Brain microvascular endothelial cell (primary cell): ENCODE measurements at regions not wholly inside any gene's neighbourhood (a gene's known extent, or its start where the extent isn't known, plus 50 kb on each side); places are given as distances from the start of the nearest gene placed in this dataset.
A peak's percentile ranks its signal among the peaks of the same experiment; 100 is the strongest.

Experiments used
- DNase-seq: peaks from one replicate; pipeline ENCODE4 v3.0.0-alpha.2; 2020
- H3K27ac ChIP-seq: fragments of 250-450 bp; sonication (Bioruptor Pico); 2 replicates; pipeline ENCODE4 v1.5.1; 2020; ENCODE audit warnings: mild to moderate bottlenecking, moderate library complexity
- H3K27me3 ChIP-seq: fragments of 250-450 bp; sonication (Bioruptor Pico); replicated peaks from 2 replicates; pipeline ENCODE4 v1.5.1; 2020; ENCODE audit warnings: mild to moderate bottlenecking
- H3K36me3 ChIP-seq: fragments of 250-450 bp; sonication (Bioruptor Pico); replicated peaks from 2 replicates; pipeline ENCODE4 v1.5.1; 2020; ENCODE audit warnings: mild to moderate bottlenecking
- H3K4me3 ChIP-seq: 2 replicates; pipeline ENCODE4 v1.5.1; 2011; ENCODE audit warnings: low read depth, mild to moderate bottlenecking, control low read depth, low read length, moderate library complexity
- in situ Hi-C: cut with HindIII; loops from 2 replicates; pipeline ENCODE4 v1.10.0; 2017; ENCODE audit warnings: low sequenced_read_pairs, low pct_ligation_motif_present
- TF ChIP-seq, protein P1 (sequence below): IDR thresholded peaks from 2 replicates; pipeline ENCODE4 v1.5.1; 2011; ENCODE audit warnings: low read depth, mild to moderate bottlenecking, moderate library complexity, low read length, control low read depth, inconsistent platforms; ENCODE audit errors: missing control alignments

DNA sequence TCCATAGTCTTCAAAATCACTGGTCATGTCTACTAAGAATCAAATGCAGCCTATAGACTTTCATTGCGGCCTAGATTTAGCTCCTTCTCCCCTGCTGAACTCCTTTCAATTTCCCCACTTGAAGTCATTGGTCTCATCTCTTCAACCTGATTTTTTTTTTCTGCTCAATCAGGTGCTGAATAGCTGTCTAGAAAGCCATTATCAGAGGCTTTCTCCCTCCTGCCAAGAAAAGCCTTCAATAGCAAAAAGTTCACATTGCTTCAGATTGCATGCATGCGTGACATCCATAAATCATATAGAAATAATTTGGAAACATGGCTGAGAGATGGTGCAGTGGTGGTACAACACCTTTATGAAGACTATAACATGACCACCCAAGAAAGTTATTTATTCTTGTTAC, 316.2 kb downstream of the PLK2 start:
- TF ChIP-seq, protein P1, sequence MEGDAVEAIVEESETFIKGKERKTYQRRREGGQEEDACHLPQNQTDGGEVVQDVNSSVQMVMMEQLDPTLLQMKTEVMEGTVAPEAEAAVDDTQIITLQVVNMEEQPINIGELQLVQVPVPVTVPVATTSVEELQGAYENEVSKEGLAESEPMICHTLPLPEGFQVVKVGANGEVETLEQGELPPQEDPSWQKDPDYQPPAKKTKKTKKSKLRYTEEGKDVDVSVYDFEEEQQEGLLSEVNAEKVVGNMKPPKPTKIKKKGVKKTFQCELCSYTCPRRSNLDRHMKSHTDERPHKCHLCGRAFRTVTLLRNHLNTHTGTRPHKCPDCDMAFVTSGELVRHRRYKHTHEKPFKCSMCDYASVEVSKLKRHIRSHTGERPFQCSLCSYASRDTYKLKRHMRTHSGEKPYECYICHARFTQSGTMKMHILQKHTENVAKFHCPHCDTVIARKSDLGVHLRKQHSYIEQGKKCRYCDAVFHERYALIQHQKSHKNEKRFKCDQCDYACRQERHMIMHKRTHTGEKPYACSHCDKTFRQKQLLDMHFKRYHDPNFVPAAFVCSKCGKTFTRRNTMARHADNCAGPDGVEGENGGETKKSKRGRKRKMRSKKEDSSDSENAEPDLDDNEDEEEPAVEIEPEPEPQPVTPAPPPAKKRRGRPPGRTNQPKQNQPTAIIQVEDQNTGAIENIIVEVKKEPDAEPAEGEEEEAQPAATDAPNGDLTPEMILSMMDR = no peak
- Histone ChIP-seq H3K27ac (no peak overlapping the region), H3K4me3 (no peak overlapping the region), H3K36me3 (no peaks in the 10 kb centered on the region), H3K27me3 (no peaks in the 10 kb centered on the region)
- no peak for DNase-seq
- in situ Hi-C loops = no loop called here

DNA sequence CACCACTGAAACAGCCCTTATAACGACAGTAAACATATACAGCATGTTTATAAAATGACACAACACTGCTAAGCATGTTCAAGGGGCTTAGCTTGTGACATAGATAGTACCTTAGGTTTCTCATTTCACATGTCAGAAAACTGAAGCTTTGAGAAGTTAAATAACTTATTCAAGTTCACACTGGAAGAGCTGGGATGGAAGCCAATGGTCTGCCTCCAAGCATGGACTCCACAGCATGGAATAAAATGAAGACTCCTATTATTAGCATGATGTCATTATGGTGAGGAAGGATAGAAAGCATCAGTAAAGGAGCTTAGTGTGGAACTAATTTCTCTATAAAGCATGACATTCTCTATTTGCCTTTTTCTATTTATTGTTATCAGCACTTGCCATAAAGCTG, 316.7 kb downstream of the PLK2 start:
- H3K4me3 ChIP-seq = no peak overlapping the region
- no peaks in the 10 kb centered on the region for H3K27me3 ChIP-seq
- in situ Hi-C loops = no loop called here
- TF ChIP-seq, protein P1 = no peak
- no peak for DNase-seq
- no peak overlapping the region for H3K27ac ChIP-seq
- no peaks in the 10 kb centered on the region for H3K36me3 ChIP-seq

DNA sequence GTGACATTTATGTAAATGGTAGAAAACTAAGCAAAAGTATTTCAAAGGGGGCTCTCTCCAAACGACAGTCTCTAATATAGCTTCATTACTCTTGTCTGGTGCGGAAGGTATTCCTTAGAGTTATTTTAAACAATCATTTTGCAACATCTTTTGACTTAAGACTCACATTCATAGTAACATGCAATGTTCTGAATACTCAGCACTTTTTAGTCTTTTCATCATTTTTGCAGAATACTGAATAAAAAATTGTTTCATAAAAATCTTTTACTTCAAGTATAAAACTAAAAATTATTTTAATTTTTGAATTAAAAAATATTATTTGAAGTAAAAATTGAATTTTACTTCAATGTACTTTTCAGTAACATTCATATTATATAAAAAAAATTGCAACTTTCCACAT, 321.1 kb downstream of the PLK2 start:
- in situ Hi-C loops = no loop called here
- H3K27ac ChIP-seq = no peak overlapping the region

DNA sequence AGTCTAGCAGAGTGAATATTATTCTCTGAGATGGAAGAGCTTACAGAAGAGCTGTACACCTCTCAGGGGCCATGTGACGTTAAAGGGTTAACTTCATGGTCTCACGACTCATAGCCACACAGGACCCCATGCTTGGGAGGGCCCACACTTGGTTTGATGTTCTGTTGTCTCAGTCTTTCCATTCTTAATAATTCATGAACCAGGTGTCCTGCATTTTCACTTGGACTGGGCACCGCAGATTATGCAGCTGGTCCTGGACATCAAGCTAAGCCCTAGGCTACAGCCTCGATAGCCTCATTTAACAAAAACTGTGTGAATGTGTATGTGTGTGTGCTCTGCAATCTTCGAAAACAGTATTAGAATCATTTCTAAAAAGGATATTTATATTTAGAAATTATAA, 323.5 kb downstream of the PLK2 start:
- Histone ChIP-seq H3K4me3 (no peak overlapping the region), H3K27ac (no peak overlapping the region), H3K27me3 (no peaks in the 10 kb centered on the region), H3K36me3 (no peaks in the 10 kb centered on the region)
- in situ Hi-C loops = no loop called here
- TF ChIP-seq, protein P1 = no peak
- DNase-seq = no peak

More for the DNA sequence above, 321.1 kb downstream of the PLK2 start:
- no peak for DNase-seq
- H3K27me3 ChIP-seq = no peaks in the 10 kb centered on the region
- TF ChIP-seq, protein P1 = no peak
- no peaks in the 10 kb centered on the region for H3K36me3 ChIP-seq
- H3K4me3 ChIP-seq = no peak overlapping the region

DNA sequence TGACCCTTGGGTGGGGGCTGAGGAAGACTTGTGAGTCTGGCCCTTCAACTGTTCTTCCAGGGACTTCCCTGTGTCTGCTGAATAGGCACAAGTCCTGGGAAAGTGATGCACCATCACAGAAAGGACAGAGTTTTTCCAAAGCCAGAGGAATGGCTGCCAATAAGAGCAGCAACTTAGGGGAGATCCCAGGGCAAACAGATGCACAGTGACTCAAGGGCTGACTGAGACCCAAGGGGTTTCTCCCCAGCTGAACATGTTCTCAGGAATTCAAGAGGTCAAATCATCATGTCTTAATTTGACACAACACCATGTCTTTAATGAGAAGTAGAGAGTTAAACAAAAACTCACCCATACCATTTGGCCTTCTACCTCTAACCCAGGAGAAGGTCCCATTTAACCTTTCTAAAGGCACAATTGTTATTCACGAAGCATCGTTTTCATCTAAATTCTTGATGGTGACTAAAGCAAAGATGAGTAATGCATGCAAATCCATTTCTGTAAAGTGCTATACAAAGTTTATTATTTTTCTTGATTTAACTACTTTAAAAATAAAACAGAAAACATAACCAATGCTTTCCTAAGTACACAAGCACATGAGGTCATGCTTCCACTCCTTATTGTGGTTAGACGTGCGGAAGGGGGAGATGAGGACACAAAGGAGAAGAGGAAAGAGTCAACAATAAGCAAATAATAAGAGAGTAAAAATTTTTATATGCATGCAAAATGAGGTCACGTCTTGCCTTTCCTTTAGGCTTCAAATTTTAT, 324.1 kb downstream of the PLK2 start:
- no peaks in the 10 kb centered on the region for H3K27me3 ChIP-seq
- in situ Hi-C loops = no loop called here

More for the DNA sequence above, 324.1 kb downstream of the PLK2 start:
- DNase-seq = peak; percentile 44
- H3K27ac ChIP-seq = peak overlapping the region; percentile 52
- TF ChIP-seq, protein P1 = no peak
- no peaks in the 10 kb centered on the region for H3K36me3 ChIP-seq
- no peak overlapping the region for H3K4me3 ChIP-seq
